ENCODE measurements at regions not wholly inside any gene's neighbourhood (a gene's known extent, or its start where the extent isn't known, plus 50 kb on each side); places are given as distances from the start of the nearest gene placed in this dataset.

DNA sequence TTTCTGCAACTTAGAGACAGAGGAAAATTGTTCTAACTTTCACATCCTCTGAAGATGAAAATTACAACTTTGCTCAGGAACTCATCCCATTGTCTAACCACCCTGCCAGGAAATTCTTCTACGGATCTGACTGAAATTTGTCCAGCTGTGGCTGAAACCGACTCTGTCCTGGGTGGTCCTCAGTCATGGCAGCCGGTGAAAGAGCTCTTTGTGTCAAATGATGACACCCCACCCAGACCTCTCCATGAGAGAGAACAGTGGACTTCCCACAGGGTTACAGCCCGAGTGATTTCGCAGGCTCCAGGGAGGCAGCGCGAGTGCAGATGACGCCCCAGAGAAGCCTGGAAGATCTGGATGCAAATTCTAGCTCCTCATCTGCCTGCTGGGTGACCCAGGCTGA, 65.1 kb upstream of the TRIB2 start:
- no peak for TF ChIP-seq CTCF (conservative IDR thresholded peaks at IDR 0.05; ENCODE audit: low read depth, low read length)
- H3K4me3 ChIP-seq (ENCODE audit: low read depth, low read length) = no peak overlapping the region
- no peak for DNase-seq (ENCODE audit: low read depth)

DNA sequence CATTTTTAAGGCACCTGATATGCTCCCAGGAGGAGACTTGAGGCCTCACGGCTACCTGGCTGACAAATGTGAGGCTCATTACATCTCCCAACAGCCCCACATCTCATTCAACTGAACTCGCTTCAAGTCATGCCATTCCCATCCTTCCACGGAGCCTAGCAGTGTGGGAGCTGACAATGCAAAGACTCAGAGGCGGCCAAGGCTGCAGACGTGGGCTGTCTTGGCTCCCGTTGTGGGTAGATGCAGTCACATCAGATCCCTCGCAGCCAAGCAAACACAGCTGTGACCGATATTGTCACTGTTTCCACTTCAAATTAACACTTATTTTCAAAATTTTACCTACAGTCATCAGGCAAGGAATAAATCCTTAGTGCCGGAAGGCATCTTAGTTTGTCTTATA, 64.0 kb upstream of the TRIB2 start:
- TF ChIP-seq CTCF (conservative IDR thresholded peaks at IDR 0.05; ENCODE audit: low read depth, low read length) = no peak
- DNase-seq (ENCODE audit: low read depth) = no peak
- no peak overlapping the region for H3K4me3 ChIP-seq (ENCODE audit: low read depth, low read length)

GRCh38 chr2:12657560-12657959, 59.2 kb upstream of the TRIB2 start:
- no peak for TF ChIP-seq CTCF (conservative IDR thresholded peaks at IDR 0.05; ENCODE audit: low read depth, low read length)
- H3K4me3 ChIP-seq (ENCODE audit: low read depth, low read length) = no peak overlapping the region
- no peak for DNase-seq (ENCODE audit: low read depth)

GRCh38 chr2:12658310-12658945, 58.3 kb upstream of the TRIB2 start:
- H3K4me3 ChIP-seq (ENCODE audit: low read depth, low read length) = no peak overlapping the region
- TF ChIP-seq CTCF (conservative IDR thresholded peaks at IDR 0.05; ENCODE audit: low read depth, low read length) = no peak
- DNase-seq (ENCODE audit: low read depth) = peak; percentile 37

GRCh38 chr2:12661489-12661888, 55.2 kb upstream of the TRIB2 start:
- DNase-seq (ENCODE audit: low read depth) = no peak
- H3K4me3 ChIP-seq (ENCODE audit: low read depth, low read length) = no peak overlapping the region
- TF ChIP-seq CTCF (conservative IDR thresholded peaks at IDR 0.05; ENCODE audit: low read depth, low read length) = no peak

GRCh38 chr2:12663306-12664037, 53.3 kb upstream of the TRIB2 start:
- TF ChIP-seq CTCF (conservative IDR thresholded peaks at IDR 0.05; ENCODE audit: low read depth, low read length) = no peak
- H3K4me3 ChIP-seq (ENCODE audit: low read depth, low read length) = no peak overlapping the region
- no peak for DNase-seq (ENCODE audit: low read depth)

DNA sequence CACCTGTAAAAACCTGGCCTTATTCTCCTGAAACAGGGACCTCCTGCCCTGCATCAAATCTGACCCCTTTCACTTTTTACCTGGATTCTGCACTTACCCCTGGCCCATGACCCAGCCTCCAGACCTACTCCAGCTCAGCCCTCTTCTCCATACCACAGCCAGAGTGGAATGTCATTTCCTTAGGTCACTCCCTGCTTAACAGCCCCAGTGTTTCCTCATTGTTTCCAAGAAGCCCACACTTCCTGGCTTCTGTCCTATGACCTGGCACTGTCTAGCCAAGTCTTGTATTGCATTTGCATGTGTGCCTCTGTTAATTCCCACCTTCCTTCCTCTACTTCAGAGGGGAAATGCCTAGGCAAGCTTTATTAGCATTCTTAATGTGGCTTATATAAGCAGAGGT, 51.4 kb upstream of the TRIB2 start:
- H3K4me3 ChIP-seq (ENCODE audit: low read depth, low read length) = no peak overlapping the region
- no peak for DNase-seq (ENCODE audit: low read depth)
- no peak for TF ChIP-seq CTCF (conservative IDR thresholded peaks at IDR 0.05; ENCODE audit: low read depth, low read length)

Data from choroid plexus epithelial cell (primary cell).